ENCODE measurements at regions not wholly inside any gene's neighbourhood (a gene's known extent, or its start where the extent isn't known, plus 50 kb on each side); places are given as distances from the start of the nearest gene placed in this dataset.

DNA sequence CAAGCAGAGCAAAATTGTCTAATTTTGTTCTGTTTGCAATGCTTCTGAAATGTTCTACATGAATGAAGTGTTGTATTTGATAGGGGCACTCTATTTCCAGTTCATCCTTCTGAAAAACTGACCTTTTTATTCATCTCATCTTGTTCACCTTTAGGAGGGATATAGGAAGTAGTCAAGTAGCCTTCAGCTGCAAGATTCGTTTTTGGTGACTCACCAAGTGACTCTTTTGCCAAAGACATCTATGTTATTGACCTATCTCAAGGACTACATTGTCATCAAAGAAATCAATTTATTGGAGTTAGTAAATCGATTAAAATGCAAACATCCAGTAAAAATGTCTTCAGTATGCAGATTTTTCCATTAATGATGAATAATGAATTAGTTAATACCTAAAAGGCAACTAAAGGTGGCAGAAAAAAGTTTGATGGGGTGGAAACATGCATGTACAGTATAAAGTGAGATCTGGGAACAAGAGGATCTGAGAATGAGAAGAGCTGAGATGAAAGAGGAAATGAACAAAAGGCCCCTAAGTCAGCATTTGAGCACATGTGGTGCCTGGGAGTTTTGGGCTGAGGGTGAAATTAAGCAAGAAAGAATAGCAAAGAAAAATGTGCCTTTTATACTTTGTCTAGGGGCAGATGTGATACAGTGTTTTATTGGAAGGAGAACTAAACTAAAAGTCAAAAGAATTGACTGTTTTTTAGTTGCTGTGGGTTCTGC is 255.1 kb upstream of the LINC00305 start:
- TF ChIP-seq, protein P1, sequence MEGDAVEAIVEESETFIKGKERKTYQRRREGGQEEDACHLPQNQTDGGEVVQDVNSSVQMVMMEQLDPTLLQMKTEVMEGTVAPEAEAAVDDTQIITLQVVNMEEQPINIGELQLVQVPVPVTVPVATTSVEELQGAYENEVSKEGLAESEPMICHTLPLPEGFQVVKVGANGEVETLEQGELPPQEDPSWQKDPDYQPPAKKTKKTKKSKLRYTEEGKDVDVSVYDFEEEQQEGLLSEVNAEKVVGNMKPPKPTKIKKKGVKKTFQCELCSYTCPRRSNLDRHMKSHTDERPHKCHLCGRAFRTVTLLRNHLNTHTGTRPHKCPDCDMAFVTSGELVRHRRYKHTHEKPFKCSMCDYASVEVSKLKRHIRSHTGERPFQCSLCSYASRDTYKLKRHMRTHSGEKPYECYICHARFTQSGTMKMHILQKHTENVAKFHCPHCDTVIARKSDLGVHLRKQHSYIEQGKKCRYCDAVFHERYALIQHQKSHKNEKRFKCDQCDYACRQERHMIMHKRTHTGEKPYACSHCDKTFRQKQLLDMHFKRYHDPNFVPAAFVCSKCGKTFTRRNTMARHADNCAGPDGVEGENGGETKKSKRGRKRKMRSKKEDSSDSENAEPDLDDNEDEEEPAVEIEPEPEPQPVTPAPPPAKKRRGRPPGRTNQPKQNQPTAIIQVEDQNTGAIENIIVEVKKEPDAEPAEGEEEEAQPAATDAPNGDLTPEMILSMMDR (IDR thresholded peaks at IDR 0.05) = no peak
- no peak for TF ChIP-seq POLR2A (IDR thresholded peaks at IDR 0.05)
